GM08714 (cell line): ENCODE measurements at regions not wholly inside any gene's neighbourhood (a gene's known extent, or its start where the extent isn't known, plus 50 kb on each side); places are given as distances from the start of the nearest gene placed in this dataset.

Source experiments
- H3K4me3 ChIP-seq: fragments of 200-500 bp; sonication (Bioruptor generic); 2 replicates; pipeline ENCODE4 v1.5.1; 2014; ENCODE audit warnings: mild to moderate bottlenecking, low read length, inconsistent platforms
- ZNF274 ChIP-seq: IDR thresholded peaks from 2 replicates; pipeline ENCODE4 v1.6.1; 2012; ENCODE audit warnings: mild to moderate bottlenecking, low read depth, low read length

DNA sequence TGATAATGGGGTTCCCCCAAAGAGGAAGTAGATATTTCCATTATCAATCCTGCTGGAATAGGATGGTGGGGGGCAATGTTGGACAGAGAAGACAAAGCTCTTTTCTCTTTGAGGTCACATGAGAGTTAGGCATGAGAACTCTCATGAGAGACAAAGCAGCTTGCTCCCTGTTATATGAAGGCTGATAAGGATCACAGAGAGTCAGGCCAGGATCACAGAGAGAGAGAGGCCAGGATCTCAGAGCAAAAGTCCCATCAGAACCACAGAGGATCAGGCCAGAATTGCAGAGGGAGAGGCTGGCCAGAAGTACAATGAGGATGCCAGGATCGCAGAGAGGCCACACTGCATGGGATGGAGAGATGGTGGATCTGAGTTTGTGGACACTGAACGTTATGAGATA lies 457.1 kb downstream of the LPIN1 start:
- no peak for TF ChIP-seq ZNF274
- H3K4me3 ChIP-seq = no peak overlapping the region

DNA sequence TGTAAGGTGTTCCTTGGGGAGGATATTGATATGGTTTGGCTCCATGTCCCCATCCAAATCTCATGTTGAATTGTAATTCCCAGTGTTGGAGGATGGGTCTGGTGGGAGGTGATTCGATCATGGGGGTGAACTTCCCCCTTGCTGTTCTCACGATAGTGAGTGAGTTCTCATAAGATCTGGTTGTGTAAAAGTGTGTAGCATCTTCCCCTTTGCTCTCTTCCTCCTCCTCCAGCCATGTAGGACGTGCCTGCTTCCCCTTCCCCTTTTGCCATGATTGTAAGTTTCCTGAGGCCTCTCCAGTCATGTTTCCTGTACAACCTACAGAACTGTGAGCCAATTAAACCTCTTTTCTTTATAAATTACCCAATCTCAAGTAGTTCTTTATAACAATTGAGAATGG lies 458.7 kb downstream of the LPIN1 start:
- TF ChIP-seq ZNF274 = no peak
- no peak overlapping the region for H3K4me3 ChIP-seq

DNA sequence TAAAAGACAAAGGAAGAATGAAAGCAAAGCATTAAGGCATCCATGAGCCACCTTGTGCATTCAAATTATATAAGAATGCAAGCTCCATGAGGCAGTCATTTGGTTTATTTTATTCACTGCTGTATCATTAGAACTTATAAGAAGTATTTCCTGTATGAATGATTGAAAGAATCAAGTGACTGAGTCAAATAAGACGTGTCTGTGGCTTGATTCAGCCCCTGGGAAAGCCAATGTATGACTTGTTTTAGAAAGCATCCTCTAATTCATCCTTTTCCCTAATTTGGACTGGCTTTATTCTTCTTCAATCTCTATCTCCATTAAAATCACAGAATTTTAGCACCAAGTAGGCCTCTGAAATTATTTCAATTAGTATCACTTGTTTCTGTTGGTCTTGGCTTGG lies 461.1 kb downstream of the LPIN1 start:
- no peak for TF ChIP-seq ZNF274
- no peak overlapping the region for H3K4me3 ChIP-seq

DNA sequence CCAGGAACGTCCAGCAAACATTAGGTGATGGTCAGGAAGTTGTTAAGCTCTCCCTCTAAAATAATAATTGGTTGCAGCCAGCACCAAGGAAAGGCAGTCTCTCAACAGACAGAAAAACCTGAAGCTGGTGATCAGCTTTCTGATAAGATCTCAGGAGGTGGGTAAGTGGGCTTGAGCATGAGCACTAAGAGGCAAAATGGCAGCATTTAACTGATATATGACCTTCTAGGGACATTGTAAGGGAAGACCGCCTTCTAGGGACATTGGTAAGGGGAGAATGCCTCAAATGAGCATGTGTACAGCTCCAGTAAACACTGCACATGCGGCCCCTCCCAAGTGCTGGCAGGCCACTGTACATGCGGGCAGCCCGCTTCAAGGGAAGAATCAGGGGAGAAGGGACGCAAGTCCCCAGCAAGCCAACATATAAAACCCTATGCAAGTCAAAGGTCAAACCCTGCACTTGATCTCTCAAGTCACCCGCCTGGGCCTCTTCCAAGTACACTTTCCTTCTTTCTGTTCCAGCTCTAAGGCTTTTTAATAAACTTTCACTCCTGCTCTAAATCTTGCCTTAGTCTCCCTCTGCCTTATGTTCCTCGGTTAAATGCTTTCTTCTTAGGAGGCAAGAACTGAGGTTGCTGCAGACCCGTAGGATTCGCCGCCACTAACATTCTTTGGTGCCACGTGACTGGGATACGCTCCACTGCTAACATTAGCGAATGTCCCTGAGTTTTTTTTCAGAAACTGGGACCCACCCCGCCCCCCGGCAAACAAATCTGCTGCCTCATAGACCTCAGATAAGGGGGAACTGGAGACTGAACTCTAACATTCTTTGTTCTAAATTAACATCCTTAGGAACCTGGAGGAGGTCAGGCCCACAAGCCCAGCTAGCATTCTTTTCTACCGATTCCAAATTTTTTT lies 463.8 kb downstream of the LPIN1 start:
- no peak for TF ChIP-seq ZNF274
- H3K4me3 ChIP-seq = no peak overlapping the region

DNA sequence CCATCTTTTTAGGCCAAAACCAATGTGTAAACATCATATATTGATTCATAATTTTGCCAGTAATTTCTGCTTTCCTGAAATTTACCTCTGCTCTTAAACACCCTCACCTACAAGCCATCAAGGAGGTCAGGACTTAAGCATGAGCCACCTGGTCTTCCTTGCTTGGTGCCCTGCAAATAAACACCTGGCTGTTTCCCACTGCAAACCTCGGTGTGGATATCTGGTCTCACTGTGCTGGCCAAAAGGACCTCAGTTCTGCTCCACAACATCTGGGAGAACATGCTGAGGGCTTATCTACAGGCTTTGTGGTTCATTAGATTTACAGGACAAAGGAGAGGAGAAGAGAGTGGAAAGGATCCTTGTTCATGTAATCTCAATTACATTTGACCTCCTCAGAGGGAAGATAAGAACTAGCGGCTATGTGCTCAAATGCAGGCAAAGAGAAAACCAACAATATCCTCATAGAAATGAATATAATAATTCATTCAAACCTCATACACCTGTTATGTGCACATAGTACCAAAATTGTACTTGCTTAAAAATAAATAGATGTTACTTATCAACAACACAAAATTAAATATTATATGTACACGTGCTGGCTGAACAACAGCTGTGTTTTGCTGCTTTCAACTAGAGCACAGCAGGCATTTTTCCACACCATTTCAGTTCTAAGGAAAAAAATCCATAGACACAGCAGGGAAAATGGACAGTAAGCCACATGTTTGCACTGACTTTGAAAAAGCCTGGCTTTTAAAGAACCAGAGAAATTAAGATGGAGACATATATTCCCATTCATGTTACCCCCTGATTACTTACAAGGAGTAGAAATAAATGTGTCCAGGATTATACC lies 465.1 kb downstream of the LPIN1 start:
- no peak overlapping the region for H3K4me3 ChIP-seq
- TF ChIP-seq ZNF274 = no peak

DNA sequence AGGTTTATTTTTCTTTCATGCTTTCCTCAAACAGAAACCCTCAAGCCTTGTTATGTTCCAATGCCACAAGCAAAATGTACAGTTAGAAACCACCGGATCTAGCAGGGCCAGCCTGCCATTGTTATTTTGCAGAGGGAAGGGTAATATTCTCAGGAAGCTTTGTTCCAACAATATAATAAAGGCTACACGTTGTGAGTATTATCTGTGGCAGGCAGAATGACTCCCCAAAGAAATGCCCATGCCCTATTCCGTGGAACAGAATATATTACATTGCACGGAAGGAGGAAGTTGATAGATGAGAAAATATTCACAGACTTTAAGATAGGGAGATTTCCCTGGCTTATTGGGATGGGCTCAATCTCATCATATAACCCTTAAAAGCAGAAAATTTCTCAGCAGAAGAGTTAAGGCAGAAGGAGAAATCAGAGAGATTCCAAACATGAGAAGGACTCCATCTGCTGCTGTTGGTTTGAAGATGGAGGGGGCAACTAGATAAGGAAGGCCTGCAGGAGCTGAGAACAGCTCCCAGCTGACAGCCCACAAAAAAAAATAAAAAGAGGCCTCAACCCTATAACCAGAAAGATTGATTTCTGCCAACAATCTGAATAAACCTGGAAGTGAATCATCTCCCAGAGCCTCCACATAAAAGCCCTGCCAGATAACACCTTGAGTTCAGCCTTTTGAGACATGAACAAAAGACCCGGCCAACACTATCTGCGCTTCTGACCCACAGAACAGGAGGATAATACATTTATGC lies 466.6 kb downstream of the LPIN1 start:
- no peak overlapping the region for H3K4me3 ChIP-seq
- TF ChIP-seq ZNF274 = no peak

DNA sequence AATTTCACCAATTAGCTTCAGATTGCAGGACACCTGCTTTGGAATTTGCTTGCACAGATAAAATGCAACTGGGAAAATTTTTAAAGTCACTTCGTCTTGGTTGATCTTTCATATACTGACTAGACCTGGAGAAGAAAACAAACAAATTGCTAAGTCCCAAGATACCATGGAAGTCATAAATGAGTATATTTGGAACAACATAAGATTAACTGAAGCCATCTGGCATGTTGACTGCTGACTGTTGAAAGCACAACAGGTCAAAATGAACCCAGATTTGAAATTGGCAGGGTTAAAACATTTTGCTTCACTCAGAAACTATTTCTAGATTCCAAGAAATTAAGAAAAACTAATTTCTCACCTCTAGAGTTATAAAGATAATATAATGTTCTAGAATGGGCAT lies 470.7 kb downstream of the LPIN1 start:
- H3K4me3 ChIP-seq = no peak overlapping the region
- TF ChIP-seq ZNF274 = no peak

DNA sequence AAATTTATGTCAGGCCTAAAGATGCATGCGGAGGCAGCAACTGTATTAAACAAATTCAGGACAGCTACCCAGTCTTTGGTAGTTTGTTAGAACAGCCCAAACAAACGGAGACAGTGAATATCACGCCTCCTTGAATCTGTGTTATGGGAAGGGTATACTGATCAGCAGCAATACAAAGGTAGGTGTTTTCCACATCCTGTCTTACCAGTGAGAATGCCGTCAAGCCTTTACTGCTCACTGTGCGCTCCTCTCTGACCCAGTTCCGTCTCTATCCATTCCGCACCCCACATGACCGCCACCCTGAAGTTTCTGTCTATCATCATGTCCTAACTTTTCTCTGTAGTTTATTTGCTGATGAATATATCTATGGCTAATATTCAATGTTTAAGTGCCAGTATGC lies 473.3 kb downstream of the LPIN1 start:
- no peak for TF ChIP-seq ZNF274

DNA sequence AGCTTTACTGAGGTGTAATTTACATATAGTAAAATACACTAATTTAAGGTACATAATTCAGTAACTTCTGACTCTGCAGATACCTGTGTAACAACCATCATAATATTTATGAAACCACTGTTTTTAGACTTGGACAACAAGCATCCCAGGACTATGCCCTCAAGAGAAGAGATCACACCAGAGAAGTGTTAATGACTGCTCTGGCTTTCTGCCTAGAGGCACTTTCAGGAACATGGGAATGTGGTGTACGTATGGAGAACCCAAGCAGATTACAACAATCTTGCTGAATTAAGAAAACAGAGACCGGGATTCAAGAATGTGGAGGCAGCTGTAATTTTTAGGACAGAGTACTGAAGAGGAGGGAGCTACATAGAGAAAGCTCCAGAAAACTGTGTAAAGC lies 475.2 kb downstream of the LPIN1 start:
- no peak for TF ChIP-seq ZNF274

More for the DNA sequence above, 473.3 kb downstream of the LPIN1 start:
- no peak overlapping the region for H3K4me3 ChIP-seq

DNA sequence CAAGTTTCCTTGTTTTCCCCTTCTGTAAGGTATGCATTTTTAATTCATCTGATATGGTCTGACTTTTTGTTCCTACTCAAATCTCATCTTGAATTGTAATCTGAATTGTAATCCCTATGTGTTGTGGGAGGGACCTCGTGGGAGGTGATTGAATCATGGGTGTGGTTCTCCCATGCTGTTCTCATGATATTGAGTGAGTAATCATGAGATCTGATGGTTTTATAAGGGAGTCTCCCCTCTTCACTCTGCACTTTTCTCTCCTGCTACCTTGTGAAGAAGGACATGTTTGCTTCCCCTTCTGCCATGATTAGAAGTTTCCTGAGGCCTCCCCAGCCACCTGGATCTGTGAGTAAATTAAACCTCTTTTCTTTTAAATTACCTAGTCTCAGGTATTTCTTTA lies 476.1 kb downstream of the LPIN1 start:
- TF ChIP-seq ZNF274 = no peak
- H3K4me3 ChIP-seq = no peak overlapping the region

More for the DNA sequence above, 475.2 kb downstream of the LPIN1 start:
- H3K4me3 ChIP-seq = no peak overlapping the region

DNA sequence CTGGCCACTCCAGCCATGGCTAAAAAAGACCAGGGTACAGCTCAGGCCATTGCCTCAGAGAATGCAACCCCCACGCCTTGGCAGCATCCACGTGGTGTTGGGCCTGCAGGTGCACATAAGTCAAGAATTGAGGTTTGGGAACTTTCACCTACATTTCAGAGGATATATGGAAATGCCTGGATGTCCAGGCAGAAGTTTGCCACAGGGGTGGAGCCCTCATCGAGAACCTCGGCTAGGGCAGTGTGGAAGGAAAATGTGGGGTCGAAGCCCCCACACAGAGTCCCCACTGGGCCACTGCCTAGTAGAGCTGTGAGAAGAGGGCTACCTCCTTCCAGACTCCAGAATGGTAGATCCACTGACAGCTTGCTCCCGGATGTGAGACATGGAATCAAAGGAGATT lies 477.3 kb downstream of the LPIN1 start:
- no peak overlapping the region for H3K4me3 ChIP-seq

DNA sequence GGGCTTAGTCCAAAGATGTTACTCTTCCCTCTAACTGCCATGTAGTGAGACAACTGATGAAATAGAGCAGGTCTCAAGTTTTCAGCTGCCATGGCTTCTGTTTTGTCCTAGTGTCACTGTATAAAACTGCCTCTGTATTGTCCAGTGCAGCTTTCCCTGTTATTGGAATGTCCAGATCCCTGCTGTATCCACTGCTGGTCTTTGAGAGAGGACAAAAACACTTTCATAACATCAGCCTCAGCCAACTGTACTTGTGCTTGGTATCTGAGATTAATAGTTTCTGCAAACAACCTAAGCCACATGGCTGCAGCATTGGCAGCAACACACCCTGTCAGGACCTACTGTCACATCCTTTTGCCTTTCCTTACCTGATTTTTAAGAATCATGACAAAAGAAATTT lies 480.2 kb downstream of the LPIN1 start:
- TF ChIP-seq ZNF274 = no peak

More for the DNA sequence above, 477.3 kb downstream of the LPIN1 start:
- TF ChIP-seq ZNF274 = no peak

DNA sequence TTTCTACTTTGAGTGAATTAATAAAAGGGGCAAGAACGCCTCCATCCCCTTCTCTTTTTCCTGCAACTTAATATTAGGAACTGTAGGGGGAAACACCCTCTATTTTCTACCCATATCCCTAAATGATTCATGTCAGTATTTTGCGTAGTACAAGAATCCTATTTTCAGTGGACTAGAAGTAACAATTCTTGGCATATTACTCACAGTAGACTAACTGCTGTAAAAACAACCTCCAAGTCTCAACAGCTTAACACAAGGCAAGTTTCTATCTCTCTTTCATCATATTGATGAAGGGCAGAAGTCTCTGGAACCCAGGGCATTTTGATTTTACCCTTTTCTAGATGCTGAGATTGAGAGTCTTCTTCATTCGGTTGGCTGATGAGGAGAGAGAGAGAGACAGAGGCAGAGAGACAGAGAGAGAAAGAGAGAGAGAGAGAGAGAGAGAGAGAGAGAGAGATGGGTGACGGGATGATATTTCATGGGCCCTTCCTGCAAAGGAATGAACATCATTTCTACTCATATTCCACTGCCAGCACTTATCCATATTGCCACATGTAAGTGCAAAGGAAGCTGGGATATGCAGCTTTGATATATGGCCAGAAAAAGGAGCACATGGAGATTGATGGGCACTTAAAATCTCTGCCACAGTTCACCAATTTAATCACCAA lies 481.6 kb downstream of the LPIN1 start:
- H3K4me3 ChIP-seq = no peak overlapping the region
- TF ChIP-seq ZNF274 = no peak

More for the DNA sequence above, 480.2 kb downstream of the LPIN1 start:
- no peak overlapping the region for H3K4me3 ChIP-seq

DNA sequence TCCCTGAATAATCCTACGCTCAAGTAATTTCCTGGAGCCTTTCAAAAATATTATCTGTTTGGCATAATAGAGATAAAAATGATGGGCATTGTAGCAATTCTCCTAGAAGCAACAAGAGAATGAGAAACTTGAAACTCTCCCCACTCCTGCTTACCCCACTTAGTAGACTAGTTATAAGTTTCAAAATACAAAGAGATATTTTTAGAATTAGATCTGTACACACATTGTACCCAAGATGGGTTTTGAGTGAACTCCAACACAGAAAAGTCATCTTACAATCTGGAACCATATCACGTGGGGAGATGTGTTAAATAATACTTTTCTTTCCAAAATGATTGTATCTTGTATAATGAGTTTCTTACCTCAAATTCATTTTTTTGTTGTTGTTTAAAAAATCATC lies 484.9 kb downstream of the LPIN1 start:
- no peak for TF ChIP-seq ZNF274
- H3K4me3 ChIP-seq = no peak overlapping the region
